IPS-15b (cell line): ENCODE measurements at regions not wholly inside any gene's neighbourhood (a gene's known extent, or its start where the extent isn't known, plus 50 kb on each side); places are given as distances from the start of the nearest gene placed in this dataset.
A peak's percentile ranks its signal among the peaks of the same experiment; 100 is the strongest.
"Not testable (repeated sequence)": the region's sequence is repeated elsewhere in the genome, so short reads cannot be mapped to it uniquely, and the experiment has no call there.

Experiments used
- H3K27me3 ChIP-seq: one replicate; pipeline ENCODE4 v1.6.1; 2013; ENCODE audit warnings: low read length; ENCODE audit not compliant: control insufficient read depth, insufficient read depth
- H3K36me3 ChIP-seq: one replicate; pipeline ENCODE4 v1.6.1; 2013; ENCODE audit warnings: low read length; ENCODE audit not compliant: control insufficient read depth, insufficient read depth
- H3K4me1 ChIP-seq: one replicate; pipeline ENCODE4 v1.6.1; 2013; ENCODE audit warnings: mild to moderate bottlenecking, low read length; ENCODE audit not compliant: control insufficient read depth, insufficient read depth
- H3K4me3 ChIP-seq: one replicate; pipeline ENCODE4 v1.5.1; 2013; ENCODE audit warnings: low read depth, low read length
- H3K9ac ChIP-seq: one replicate; pipeline ENCODE4 v1.6.1; 2013; ENCODE audit warnings: low read depth, mild to moderate bottlenecking, low read length
- H3K9me3 ChIP-seq: one replicate; pipeline ENCODE4 v1.6.1; 2013; ENCODE audit warnings: mild to moderate bottlenecking, low read length; ENCODE audit not compliant: control insufficient read depth, insufficient read depth

GRCh38 chr7:4603843-4604231 lies 78.3 kb upstream of the FOXK1 start:
- H3K4me3 ChIP-seq, result no peak overlapping the region
- H3K27me3 ChIP-seq, result no peaks in the 10 kb centered on the region
- no peaks in the 10 kb centered on the region for H3K4me1 ChIP-seq

DNA sequence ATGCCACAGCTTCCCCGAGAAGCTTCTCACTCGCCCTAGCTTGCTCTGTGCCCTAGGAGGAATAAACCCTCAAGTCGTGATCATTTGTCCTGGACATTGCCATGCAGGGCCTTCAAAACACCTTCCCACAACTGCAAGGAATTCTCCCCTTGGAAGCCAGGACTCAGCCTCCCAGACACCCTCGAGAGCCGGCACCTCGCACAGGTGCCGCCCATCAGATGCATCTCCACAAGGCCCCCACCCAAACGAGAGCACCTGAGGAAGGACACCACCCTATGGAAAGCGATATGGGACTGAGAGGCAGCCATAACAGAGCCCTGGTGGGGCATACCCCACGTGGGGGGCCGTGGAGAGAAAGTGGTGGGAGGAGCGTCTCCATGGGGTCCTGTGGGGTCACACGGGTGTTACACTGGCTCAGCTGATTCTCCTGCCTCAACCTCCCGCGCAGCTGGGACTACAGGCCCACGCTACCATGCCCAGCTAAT lies 77.6 kb upstream of the FOXK1 start:
- Histone ChIP-seq H3K9ac (no peak overlapping the region), H3K27me3 (no peaks in the 10 kb centered on the region), H3K9me3 (no peaks in the 10 kb centered on the region), H3K4me1 (no peaks in the 10 kb centered on the region), H3K4me3 (no peak overlapping the region), H3K36me3 (no peaks in the 10 kb centered on the region)

More at GRCh38 chr7:4603843-4604231, 78.3 kb upstream of the FOXK1 start:
- Histone ChIP-seq H3K9me3 (no peaks in the 10 kb centered on the region), H3K9ac (no peak overlapping the region), H3K36me3 (no peaks in the 10 kb centered on the region)

DNA sequence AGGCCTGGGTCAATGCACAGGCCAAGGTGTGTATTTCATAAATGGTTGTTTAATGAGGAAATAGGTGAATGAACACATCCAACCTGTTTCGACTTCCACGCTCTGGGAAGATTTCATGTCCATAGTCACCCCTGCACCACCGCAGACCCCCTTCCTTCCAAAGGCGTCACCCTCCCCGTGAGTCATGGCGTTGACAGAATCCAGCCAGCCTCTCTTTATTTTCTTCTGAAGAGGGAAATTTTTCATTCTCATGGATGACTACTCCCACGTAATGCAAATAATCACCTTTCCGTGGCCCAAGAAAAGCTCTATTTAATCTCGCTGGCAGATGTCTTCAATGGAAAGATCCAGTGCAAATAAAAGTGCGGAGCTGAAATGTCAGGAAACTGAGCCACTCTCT lies 75.3 kb upstream of the FOXK1 start:
- no peaks in the 10 kb centered on the region for H3K36me3 ChIP-seq
- H3K4me1 ChIP-seq, result no peaks in the 10 kb centered on the region
- no peak overlapping the region for H3K9ac ChIP-seq
- H3K27me3 ChIP-seq, result no peaks in the 10 kb centered on the region
- no peaks in the 10 kb centered on the region for H3K9me3 ChIP-seq
- H3K4me3 ChIP-seq, result no peak overlapping the region

DNA sequence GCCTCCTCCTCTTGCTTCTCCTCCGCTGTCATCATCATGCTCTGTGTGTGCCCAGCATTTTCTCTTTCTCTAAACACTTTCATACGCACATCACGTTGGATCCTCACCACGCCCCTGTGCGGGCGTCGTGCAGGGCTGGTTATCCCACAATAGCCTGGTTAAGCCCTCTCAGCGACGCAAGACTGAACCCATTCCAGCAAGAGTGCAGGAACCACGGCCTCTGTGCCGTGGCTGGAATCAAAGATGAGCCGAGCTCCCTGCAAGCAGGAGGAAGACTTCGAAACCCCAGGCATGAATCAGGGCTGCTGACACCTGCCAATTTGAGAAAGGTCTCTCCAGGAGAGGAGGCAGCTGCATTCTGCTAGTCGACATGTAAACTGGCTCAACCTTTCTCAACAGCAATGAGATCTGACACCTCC lies 74.8 kb upstream of the FOXK1 start:
- H3K4me3 ChIP-seq, result no peak overlapping the region
- no peaks in the 10 kb centered on the region for H3K27me3 ChIP-seq
- no peak overlapping the region for H3K9ac ChIP-seq
- H3K9me3 ChIP-seq, result no peaks in the 10 kb centered on the region
- no peaks in the 10 kb centered on the region for H3K36me3 ChIP-seq
- H3K4me1 ChIP-seq, result no peaks in the 10 kb centered on the region

GRCh38 chr7:4609576-4609975 lies 72.5 kb upstream of the FOXK1 start:
- not testable (repeated sequence) for H3K4me1 ChIP-seq, H3K36me3 ChIP-seq, H3K9me3 ChIP-seq, H3K4me3 ChIP-seq, H3K27me3 ChIP-seq, H3K9ac ChIP-seq

GRCh38 chr7:4610768-4611467 lies 71.2 kb upstream of the FOXK1 start:
- Histone ChIP-seq H3K27me3 (no peaks in the 10 kb centered on the region), H3K36me3 (no peaks in the 10 kb centered on the region), H3K9ac (no peak overlapping the region), H3K4me3 (no peak overlapping the region), H3K4me1 (peaks cover 2% of the 10 kb centered on the region), H3K9me3 (no peaks in the 10 kb centered on the region)

DNA sequence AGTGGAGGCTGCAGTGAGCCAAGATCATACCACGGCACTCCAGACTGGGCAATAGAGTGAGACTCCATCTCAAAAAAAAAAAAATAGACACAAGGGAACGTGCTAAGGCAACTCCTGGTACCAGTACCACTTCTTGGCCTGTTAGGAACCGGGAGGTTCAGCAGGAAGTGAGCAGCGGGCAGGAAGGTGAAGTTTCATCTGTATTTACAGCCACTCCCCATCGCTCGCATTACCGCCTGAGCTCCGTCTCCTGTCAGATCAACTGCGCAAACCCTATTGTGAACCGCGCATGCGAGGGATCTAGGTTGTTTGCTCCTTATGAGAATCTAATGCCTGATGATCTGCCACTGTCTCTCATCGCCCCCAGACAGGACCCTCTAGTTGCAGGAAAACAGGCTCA lies 69.9 kb upstream of the FOXK1 start:
- Histone ChIP-seq H3K4me1 (peaks cover 2% of the 10 kb centered on the region), H3K4me3 (no peak overlapping the region), H3K9me3 (no peaks in the 10 kb centered on the region)

DNA sequence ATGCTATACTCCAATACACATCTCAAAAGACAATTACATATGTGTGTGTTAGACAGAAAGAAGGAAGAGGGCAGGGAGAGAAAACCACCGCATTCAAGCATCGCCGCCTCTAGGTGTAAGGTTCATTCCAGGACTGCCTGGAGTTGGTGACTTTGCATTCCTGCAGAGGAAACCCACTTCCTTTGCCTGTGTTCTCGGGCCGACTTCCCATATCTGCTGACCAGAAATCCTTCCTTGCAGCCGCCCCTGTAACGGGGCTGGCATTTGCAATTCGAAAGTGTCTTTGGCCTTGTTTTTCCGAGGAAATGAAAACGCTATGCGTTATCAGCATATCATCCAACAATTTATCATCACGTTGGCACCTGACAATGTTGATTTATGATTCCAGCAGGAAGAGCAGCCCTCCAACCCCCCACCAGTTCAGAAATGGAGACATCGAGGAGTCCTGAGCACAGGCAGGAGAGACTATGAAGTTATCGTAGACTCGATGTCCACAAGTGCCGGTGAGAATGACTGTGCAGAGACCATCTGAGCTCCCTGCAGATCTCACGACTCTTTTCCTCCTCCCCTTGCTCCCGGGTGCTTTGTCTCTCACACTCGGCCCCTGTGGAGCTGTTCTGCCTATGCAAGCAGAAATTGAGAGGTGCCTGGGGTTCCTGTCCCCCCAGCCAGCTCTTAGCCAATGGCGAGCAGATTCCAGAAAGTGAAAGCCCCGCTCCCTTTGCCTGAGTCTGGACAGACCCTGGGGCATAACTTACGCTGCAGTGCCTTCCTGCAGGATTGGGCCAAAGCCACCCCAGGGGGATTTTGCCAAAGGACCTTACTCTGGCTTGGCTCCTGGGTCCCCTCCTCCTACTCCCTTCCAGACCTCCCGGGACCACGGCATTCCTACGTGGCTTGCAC lies 68.9 kb upstream of the FOXK1 start:
- Histone ChIP-seq H3K9ac (peak overlapping the region; percentile 29), H3K9me3 (no peaks in the 10 kb centered on the region), H3K4me1 (peaks cover 2% of the 10 kb centered on the region), H3K27me3 (no peaks in the 10 kb centered on the region), H3K36me3 (no peaks in the 10 kb centered on the region), H3K4me3 (no peak overlapping the region)

More for the DNA sequence above, 69.9 kb upstream of the FOXK1 start:
- Histone ChIP-seq H3K9ac (no peak overlapping the region), H3K36me3 (no peaks in the 10 kb centered on the region), H3K27me3 (no peaks in the 10 kb centered on the region)

- H3K9ac ChIP-seq, result peak overlapping the region; percentile 29
Observed at GRCh38 chr7:4613846-4614548, 68.1 kb upstream of the FOXK1 start.

DNA sequence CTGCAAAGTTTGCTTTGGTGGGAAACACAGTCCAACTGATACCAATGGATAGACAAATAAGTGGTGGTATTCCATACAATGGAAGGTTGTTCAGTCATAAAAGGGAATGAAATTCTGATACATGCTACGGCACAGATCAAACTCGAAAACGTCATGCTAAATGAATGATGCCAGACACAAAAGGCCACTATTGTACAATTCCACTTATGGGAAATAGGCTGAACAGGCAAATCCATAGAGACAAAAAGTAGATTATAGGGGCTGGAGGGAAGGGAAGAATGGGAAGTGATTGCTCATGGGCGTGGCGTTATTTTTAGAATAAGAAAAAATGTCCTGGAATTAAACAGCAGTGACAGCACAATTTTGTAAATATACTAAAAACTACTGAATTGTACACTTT lies 66.0 kb upstream of the FOXK1 start:
- no peaks in the 10 kb centered on the region for H3K9me3 ChIP-seq
- H3K4me1 ChIP-seq, result peaks cover 2% of the 10 kb centered on the region
- H3K9ac ChIP-seq, result no peak overlapping the region
- no peaks in the 10 kb centered on the region for H3K27me3 ChIP-seq
- H3K36me3 ChIP-seq, result no peaks in the 10 kb centered on the region
- H3K4me3 ChIP-seq, result no peak overlapping the region

More at GRCh38 chr7:4613846-4614548, 68.1 kb upstream of the FOXK1 start:
- no peak overlapping the region for H3K4me3 ChIP-seq
- no peaks in the 10 kb centered on the region for H3K9me3 ChIP-seq
- no peaks in the 10 kb centered on the region for H3K27me3 ChIP-seq
- H3K36me3 ChIP-seq, result no peaks in the 10 kb centered on the region
- peaks cover 2% of the 10 kb centered on the region for H3K4me1 ChIP-seq

DNA sequence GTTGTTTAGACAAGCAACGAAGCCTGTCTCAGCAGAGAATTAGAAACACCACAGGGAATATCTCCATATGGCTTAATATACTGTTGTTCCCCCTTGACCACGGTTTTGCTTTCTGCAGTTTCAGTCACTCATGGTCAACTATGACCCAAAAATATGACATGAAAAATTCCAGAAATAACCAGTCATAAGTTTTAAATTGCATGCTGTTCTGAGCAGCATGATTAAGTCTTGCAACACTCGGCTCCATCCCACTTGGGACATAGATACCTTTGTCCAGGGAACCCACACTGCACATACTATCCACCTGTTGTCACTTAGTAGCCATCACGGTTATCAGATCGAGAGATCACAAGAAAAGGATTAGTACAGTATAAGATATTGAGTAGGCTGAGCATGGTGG lies 60.7 kb upstream of the FOXK1 start:
- no peak overlapping the region for H3K9ac ChIP-seq
- H3K4me1 ChIP-seq, result no peaks in the 10 kb centered on the region
- no peaks in the 10 kb centered on the region for H3K36me3 ChIP-seq
- H3K27me3 ChIP-seq, result no peaks in the 10 kb centered on the region
- H3K9me3 ChIP-seq, result peaks cover 9% of the 10 kb centered on the region
- no peak overlapping the region for H3K4me3 ChIP-seq
